Mesodermal cell (in vitro differentiated cells): ENCODE measurements at regions not wholly inside any gene's neighbourhood (a gene's known extent, or its start where the extent isn't known, plus 50 kb on each side); places are given as distances from the start of the nearest gene placed in this dataset.

Experiments
- H3K27ac ChIP-seq: 2 replicates; pipeline ENCODE4 v1.7.0; 2013; ENCODE audit warnings: mild to moderate bottlenecking, low read depth, low read length, moderate library complexity; ENCODE audit not compliant: severe bottlenecking
- H3K36me3 ChIP-seq: 2 replicates; pipeline ENCODE4 v1.7.1; 2013; ENCODE audit warnings: mild to moderate bottlenecking, low read length, moderate library complexity; ENCODE audit not compliant: control insufficient read depth, insufficient read depth
- H3K4me1 ChIP-seq: one replicate; pipeline ENCODE4 v1.7.1; 2013; ENCODE audit warnings: mild to moderate bottlenecking, low read length; ENCODE audit not compliant: insufficient read depth, control insufficient read depth, poor library complexity, severe bottlenecking
- H3K4me3 ChIP-seq: 2 replicates; pipeline ENCODE4 v1.7.0; 2013; ENCODE audit warnings: low read length, control low read depth, mild to moderate bottlenecking; ENCODE audit not compliant: insufficient read depth, poor library complexity, severe bottlenecking; ENCODE audit errors: extremely low read depth
- H3K9me3 ChIP-seq: 2 replicates; pipeline ENCODE4 v1.7.1; 2013; ENCODE audit warnings: mild to moderate bottlenecking, low read length, moderate library complexity; ENCODE audit not compliant: control insufficient read depth
- WGBS, 2 experiments: methylation state at CpG; one replicate each; pipeline ENCODE4 v1.1.5; 2013; ENCODE audit warnings: missing lambda C conversion rate in 2 of 2; ENCODE audit not compliant: insufficient coverage in 2 of 2; 5-methylcytosine and 5-hydroxymethylcytosine counted together

DNA sequence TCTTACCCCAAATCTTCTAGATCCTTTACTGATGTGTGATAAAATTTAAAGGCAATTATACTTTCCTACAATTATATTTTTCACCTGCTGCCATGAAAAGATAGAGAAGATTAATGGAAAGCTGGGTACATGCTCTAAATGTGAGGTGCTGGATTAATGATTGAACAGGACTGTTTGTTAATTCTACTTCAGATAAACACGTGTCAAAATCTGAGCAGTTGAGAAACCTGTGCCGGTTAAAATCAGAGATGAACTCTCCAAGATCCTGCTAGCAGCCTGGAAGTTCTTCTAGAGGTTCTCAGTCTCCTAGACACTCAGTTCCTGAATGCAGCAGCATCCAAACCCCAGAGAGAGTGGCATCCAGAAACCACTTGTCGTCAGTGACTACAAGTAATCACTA is 69.2 kb downstream of the INHBA start:
- whole genome bisulfite sequencing, 2 experiments = 68 to 90% methylated on average over 2 to 3 of the region's 3 CpGs
- no peaks in the 10 kb centered on the region for H3K36me3 ChIP-seq
- H3K4me3 ChIP-seq = no peak overlapping the region
- no peaks in the 10 kb centered on the region for H3K9me3 ChIP-seq
- H3K4me1 ChIP-seq = no peaks in the 10 kb centered on the region
- no peak overlapping the region for H3K27ac ChIP-seq

GRCh38 chr7:41630741-41631140 is 72.1 kb downstream of the INHBA start:
- no peaks in the 10 kb centered on the region for H3K4me1 ChIP-seq
- no peaks in the 10 kb centered on the region for H3K9me3 ChIP-seq
- H3K36me3 ChIP-seq = no peaks in the 10 kb centered on the region
- no peak overlapping the region for H3K4me3 ChIP-seq
- 74 to 79% methylated on average over 4 of the region's 4 CpGs for WGBS, 2 experiments
- no peak overlapping the region for H3K27ac ChIP-seq

GRCh38 chr7:41629711-41630111 is 73.2 kb downstream of the INHBA start:
- no peaks in the 10 kb centered on the region for H3K9me3 ChIP-seq
- H3K4me3 ChIP-seq = no peak overlapping the region
- peaks cover 4% of the 10 kb centered on the region for H3K4me1 ChIP-seq
- WGBS, 2 experiments = 75% methylated on average over 1 of the region's 1 CpG; no CpG with 5 or more reads in 1 of the 2 experiments
- H3K27ac ChIP-seq = no peak overlapping the region
- H3K36me3 ChIP-seq = no peaks in the 10 kb centered on the region

GRCh38 chr7:41628901-41629300 is 74.0 kb downstream of the INHBA start:
- Histone ChIP-seq H3K4me3 (no peak overlapping the region), H3K27ac (no peak overlapping the region), H3K9me3 (no peaks in the 10 kb centered on the region), H3K36me3 (no peaks in the 10 kb centered on the region), H3K4me1 (peaks cover 4% of the 10 kb centered on the region)
- 41 to 42% methylated on average over 2 of the region's 3 CpGs for WGBS, 2 experiments

- no peak overlapping the region for H3K4me3 ChIP-seq
- H3K27ac ChIP-seq = no peak overlapping the region
- H3K9me3 ChIP-seq = no peaks in the 10 kb centered on the region
- WGBS, 2 experiments = 40 to 62% methylated on average over 3 to 6 of the region's 8 CpGs
- peaks cover 4% of the 10 kb centered on the region for H3K4me1 ChIP-seq
- H3K36me3 ChIP-seq = no peaks in the 10 kb centered on the region
Measured at GRCh38 chr7:41627645-41628298, 75.1 kb downstream of the INHBA start.

- peaks cover 4% of the 10 kb centered on the region for H3K4me1 ChIP-seq
- no peak overlapping the region for H3K27ac ChIP-seq
- no peaks in the 10 kb centered on the region for H3K9me3 ChIP-seq
- H3K36me3 ChIP-seq = no peaks in the 10 kb centered on the region
- H3K4me3 ChIP-seq = no peak overlapping the region
Measured at GRCh38 chr7:41624818-41625217, 78.1 kb downstream of the INHBA start.

GRCh38 chr7:41621953-41622831 is 80.7 kb downstream of the INHBA start:
- Histone ChIP-seq H3K27ac (no peak overlapping the region), H3K4me3 (no peak overlapping the region), H3K9me3 (no peaks in the 10 kb centered on the region), H3K36me3 (no peaks in the 10 kb centered on the region), H3K4me1 (peaks cover 4% of the 10 kb centered on the region)
- WGBS, 2 experiments = 89 to 92% methylated on average over 6 of the region's 7 CpGs

GRCh38 chr7:41617987-41618386 is 84.9 kb downstream of the INHBA start:
- no peaks in the 10 kb centered on the region for H3K9me3 ChIP-seq
- H3K4me3 ChIP-seq = no peak overlapping the region
- no peaks in the 10 kb centered on the region for H3K4me1 ChIP-seq
- H3K36me3 ChIP-seq = no peaks in the 10 kb centered on the region
- WGBS, 2 experiments = 100% methylated on average over 1 of the region's 1 CpG; no CpG with 5 or more reads in 1 of the 2 experiments
- no peak overlapping the region for H3K27ac ChIP-seq

- Histone ChIP-seq H3K27ac (no peak overlapping the region), H3K4me1 (no peaks in the 10 kb centered on the region), H3K36me3 (no peaks in the 10 kb centered on the region), H3K4me3 (no peak overlapping the region), H3K9me3 (no peaks in the 10 kb centered on the region)
- WGBS, 2 experiments = 100% methylated on average over 1 of the region's 2 CpGs; no CpG with 5 or more reads in 1 of the 2 experiments
Measured at GRCh38 chr7:41612798-41613197, 90.1 kb downstream of the INHBA start.

DNA sequence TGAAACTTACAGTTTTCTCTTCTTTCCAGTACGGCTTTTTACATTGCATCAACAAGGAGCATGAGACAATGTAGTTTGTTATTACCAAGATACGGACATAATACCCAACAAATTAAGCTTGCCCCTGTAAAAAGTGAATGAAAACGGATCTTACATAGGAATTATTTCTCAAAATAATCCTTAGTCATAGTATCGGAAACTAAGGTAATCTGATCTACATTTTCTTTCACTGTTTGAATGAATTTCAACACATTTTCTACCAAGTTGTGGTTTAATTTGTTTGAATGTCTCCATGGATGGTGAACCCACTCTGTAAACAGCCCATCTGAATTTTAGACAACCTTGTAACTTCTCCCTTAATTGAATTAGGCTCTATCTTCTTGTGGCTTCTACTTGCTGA is 90.5 kb downstream of the INHBA start:
- no peaks in the 10 kb centered on the region for H3K4me1 ChIP-seq
- H3K9me3 ChIP-seq = no peaks in the 10 kb centered on the region
- WGBS, 2 experiments = 93% methylated on average over 2 of the region's 4 CpGs; no CpG with 5 or more reads in 1 of the 2 experiments
- H3K27ac ChIP-seq = no peak overlapping the region
- H3K36me3 ChIP-seq = no peaks in the 10 kb centered on the region
- H3K4me3 ChIP-seq = no peak overlapping the region

- no peaks in the 10 kb centered on the region for H3K4me1 ChIP-seq
- no peak overlapping the region for H3K4me3 ChIP-seq
- no peaks in the 10 kb centered on the region for H3K9me3 ChIP-seq
- H3K36me3 ChIP-seq = no peaks in the 10 kb centered on the region
- 80% methylated on average over 1 of the region's 2 CpGs; no CpG with 5 or more reads in 1 of the 2 experiments for WGBS, 2 experiments
- no peak overlapping the region for H3K27ac ChIP-seq
Measured at GRCh38 chr7:41608447-41608846, 94.4 kb downstream of the INHBA start.
